ENCODE measurements at regions not wholly inside any gene's neighbourhood (a gene's known extent, or its start where the extent isn't known, plus 50 kb on each side); places are given as distances from the start of the nearest gene placed in this dataset.

GRCh38 chr4:66591968-66592367, 921.7 kb upstream of the EPHA5 start:
- TF ChIP-seq, protein P1, sequence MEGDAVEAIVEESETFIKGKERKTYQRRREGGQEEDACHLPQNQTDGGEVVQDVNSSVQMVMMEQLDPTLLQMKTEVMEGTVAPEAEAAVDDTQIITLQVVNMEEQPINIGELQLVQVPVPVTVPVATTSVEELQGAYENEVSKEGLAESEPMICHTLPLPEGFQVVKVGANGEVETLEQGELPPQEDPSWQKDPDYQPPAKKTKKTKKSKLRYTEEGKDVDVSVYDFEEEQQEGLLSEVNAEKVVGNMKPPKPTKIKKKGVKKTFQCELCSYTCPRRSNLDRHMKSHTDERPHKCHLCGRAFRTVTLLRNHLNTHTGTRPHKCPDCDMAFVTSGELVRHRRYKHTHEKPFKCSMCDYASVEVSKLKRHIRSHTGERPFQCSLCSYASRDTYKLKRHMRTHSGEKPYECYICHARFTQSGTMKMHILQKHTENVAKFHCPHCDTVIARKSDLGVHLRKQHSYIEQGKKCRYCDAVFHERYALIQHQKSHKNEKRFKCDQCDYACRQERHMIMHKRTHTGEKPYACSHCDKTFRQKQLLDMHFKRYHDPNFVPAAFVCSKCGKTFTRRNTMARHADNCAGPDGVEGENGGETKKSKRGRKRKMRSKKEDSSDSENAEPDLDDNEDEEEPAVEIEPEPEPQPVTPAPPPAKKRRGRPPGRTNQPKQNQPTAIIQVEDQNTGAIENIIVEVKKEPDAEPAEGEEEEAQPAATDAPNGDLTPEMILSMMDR (IDR thresholded peaks at IDR 0.05; ENCODE audit: borderline replicate concordance, insufficient read depth, low read depth, low read length), result no peak
- H3K4me3 ChIP-seq (ENCODE audit: low read depth, low read length), result no peak overlapping the region

GRCh38 chr4:66590488-66591215, 920.4 kb upstream of the EPHA5 start:
- no peak overlapping the region for H3K4me3 ChIP-seq (ENCODE audit: low read depth, low read length)
- TF ChIP-seq, protein P1 (IDR thresholded peaks at IDR 0.05; ENCODE audit: borderline replicate concordance, insufficient read depth, low read depth, low read length), result no peak

GRCh38 chr4:66589183-66589582, 918.9 kb upstream of the EPHA5 start:
- H3K4me3 ChIP-seq (ENCODE audit: low read depth, low read length), result no peak overlapping the region
- TF ChIP-seq, protein P1 (IDR thresholded peaks at IDR 0.05; ENCODE audit: borderline replicate concordance, insufficient read depth, low read depth, low read length), result no peak

DNA sequence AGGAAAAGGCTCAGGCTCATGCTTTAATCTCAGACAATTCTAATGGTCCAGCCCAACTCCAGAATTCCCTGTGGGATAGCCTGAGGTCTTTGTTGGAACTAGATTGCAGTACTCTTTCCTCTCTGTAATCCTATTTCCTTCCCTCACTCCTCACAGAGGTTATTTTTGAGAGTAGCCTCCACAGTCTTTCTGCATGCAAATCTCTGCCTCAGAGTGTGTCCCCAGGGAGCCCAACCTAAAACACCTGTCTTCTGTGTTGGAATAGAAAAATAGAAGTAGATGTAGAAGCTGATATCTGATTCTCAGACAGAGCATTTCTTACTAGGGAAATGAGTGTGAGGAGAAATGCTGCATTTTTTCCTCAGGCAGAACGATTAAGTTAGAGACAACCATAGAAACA, 915.5 kb upstream of the EPHA5 start:
- H3K4me3 ChIP-seq (ENCODE audit: low read depth, low read length), result no peak overlapping the region
- TF ChIP-seq, protein P1 (IDR thresholded peaks at IDR 0.05; ENCODE audit: borderline replicate concordance, insufficient read depth, low read depth, low read length), result no peak

GRCh38 chr4:66577922-66578321, 907.6 kb upstream of the EPHA5 start:
- H3K4me3 ChIP-seq (ENCODE audit: low read depth, low read length), result no peak overlapping the region
- TF ChIP-seq, protein P1 (IDR thresholded peaks at IDR 0.05; ENCODE audit: borderline replicate concordance, insufficient read depth, low read depth, low read length), result no peak

- TF ChIP-seq, protein P1 (IDR thresholded peaks at IDR 0.05; ENCODE audit: borderline replicate concordance, insufficient read depth, low read depth, low read length), result no peak
These were observed 904.9 kb upstream of the EPHA5 start for GRCh38 chr4:66575008-66575696.

More at GRCh38 chr4:66575008-66575696, 904.9 kb upstream of the EPHA5 start:
- no peak overlapping the region for H3K4me3 ChIP-seq (ENCODE audit: low read depth, low read length)
